PC-9 (cell line): ENCODE measurements at regions not wholly inside any gene's neighbourhood (a gene's known extent, or its start where the extent isn't known, plus 50 kb on each side); places are given as distances from the start of the nearest gene placed in this dataset.

Source experiments
- CTCF ChIP-seq: fragments of 200-600 bp; sonication (generic); conservative IDR thresholded peaks from 2 replicates; pipeline ENCODE4 v1.6.1; 2017; ENCODE audit warnings: mixed run types, antibody characterized with exemption, mild to moderate bottlenecking, moderate library complexity
- EZH2 ChIP-seq: fragments of 200-600 bp; sonication (generic); IDR thresholded peaks from 2 replicates; pipeline ENCODE4 v1.8.0; 2017; ENCODE audit warnings: antibody characterized with exemption, low read depth

GRCh38 chr5:77908787-77909186 is 132.6 kb upstream of the TBCA start:
- TF ChIP-seq CTCF (no peak), EZH2 (no peak)
